VCaP (cell line): ENCODE measurements at regions not wholly inside any gene's neighbourhood (a gene's known extent, or its start where the extent isn't known, plus 50 kb on each side); places are given as distances from the start of the nearest gene placed in this dataset.

Source experiments
- H3K27ac ChIP-seq: fragments of 450-650 bp; 2 replicates; pipeline ENCODE4 v1.5.1; 2017
- CTCF ChIP-seq: fragments of 450-650 bp; conservative IDR thresholded peaks from 2 replicates; pipeline ENCODE4 v1.5.1; 2017; ENCODE audit warnings: mild to moderate bottlenecking, moderate library complexity

- no peak overlapping the region for H3K27ac ChIP-seq
- no peak for TF ChIP-seq CTCF
Observed at GRCh38 chr6:1104988-1105670, 206.8 kb upstream of the FOXQ1 start.

GRCh38 chr6:1103945-1104623 lies 207.8 kb upstream of the FOXQ1 start:
- H3K27ac ChIP-seq, result no peak overlapping the region
- TF ChIP-seq CTCF, result no peak

GRCh38 chr6:1103021-1103420 lies 208.9 kb upstream of the FOXQ1 start:
- no peak overlapping the region for H3K27ac ChIP-seq
- TF ChIP-seq CTCF, result no peak

- TF ChIP-seq CTCF, result no peak
- H3K27ac ChIP-seq, result no peak overlapping the region
Observed at GRCh38 chr6:1100269-1100668, 211.6 kb upstream of the FOXQ1 start.

GRCh38 chr6:1099264-1099663 lies 212.6 kb upstream of the FOXQ1 start:
- no peak for TF ChIP-seq CTCF
- H3K27ac ChIP-seq, result no peak overlapping the region

GRCh38 chr6:1096967-1097765 lies 214.7 kb upstream of the FOXQ1 start:
- TF ChIP-seq CTCF, result no peak
- H3K27ac ChIP-seq, result no peak overlapping the region

- no peak overlapping the region for H3K27ac ChIP-seq
- TF ChIP-seq CTCF, result no peak
Observed at GRCh38 chr6:1094306-1094705, 217.6 kb upstream of the FOXQ1 start.
